RWPE2 (cell line): ENCODE measurements at regions not wholly inside any gene's neighbourhood (a gene's known extent, or its start where the extent isn't known, plus 50 kb on each side); places are given as distances from the start of the nearest gene placed in this dataset.

Experiments used
- ATAC-seq: fragments of 200-7000 bp; cut with Tn5 transposase; 3 replicates; pipeline ENCODE4 v1.9.1; 2021; ENCODE audit warnings: low read depth
- DNase-seq: peaks from one replicate; pipeline ENCODE4 v3.0.0-alpha.2; 2020; ENCODE audit warnings: low spot score
- H3K27ac ChIP-seq: fragments of 450-650 bp; 2 replicates; pipeline ENCODE4 v1.5.1; 2017; ENCODE audit warnings: mild to moderate bottlenecking; ENCODE audit not compliant: poor library complexity, severe bottlenecking
- H3K27me3 ChIP-seq: fragments of 250-450 bp; sonication (Bioruptor Pico); 2 replicates; pipeline ENCODE4 v1.5.1; 2021; ENCODE audit warnings: mild to moderate bottlenecking, moderate library complexity; ENCODE audit not compliant: insufficient read depth, poor library complexity, severe bottlenecking
- H3K36me3 ChIP-seq: fragments of 250-450 bp; sonication (Bioruptor Pico); 2 replicates; pipeline ENCODE4 v1.5.1; 2020; ENCODE audit warnings: low read depth, mild to moderate bottlenecking, moderate library complexity
- H3K4me1 ChIP-seq: fragments of 250-450 bp; sonication (Bioruptor Pico); 2 replicates; pipeline ENCODE4 v1.5.1; 2021; ENCODE audit warnings: mild to moderate bottlenecking, moderate library complexity; ENCODE audit not compliant: insufficient read depth, poor library complexity, severe bottlenecking
- H3K4me3 ChIP-seq: fragments of 250-450 bp; sonication (Bioruptor Pico); 2 replicates; pipeline ENCODE4 v1.5.1; 2021; ENCODE audit warnings: mild to moderate bottlenecking, moderate library complexity; ENCODE audit not compliant: severe bottlenecking
- H3K9me3 ChIP-seq: fragments of 250-450 bp; sonication (Bioruptor Pico); 2 replicates; pipeline ENCODE4 v1.5.1; 2021; ENCODE audit warnings: mild to moderate bottlenecking, moderate library complexity; ENCODE audit not compliant: severe bottlenecking
- TF ChIP-seq, protein P1 (sequence below): fragments of 450-650 bp; IDR thresholded peaks from one replicate; pipeline ENCODE4 v1.5.1; 2017; ENCODE audit warnings: mild to moderate bottlenecking, moderate library complexity; ENCODE audit not compliant: poor library complexity, severe bottlenecking

DNA sequence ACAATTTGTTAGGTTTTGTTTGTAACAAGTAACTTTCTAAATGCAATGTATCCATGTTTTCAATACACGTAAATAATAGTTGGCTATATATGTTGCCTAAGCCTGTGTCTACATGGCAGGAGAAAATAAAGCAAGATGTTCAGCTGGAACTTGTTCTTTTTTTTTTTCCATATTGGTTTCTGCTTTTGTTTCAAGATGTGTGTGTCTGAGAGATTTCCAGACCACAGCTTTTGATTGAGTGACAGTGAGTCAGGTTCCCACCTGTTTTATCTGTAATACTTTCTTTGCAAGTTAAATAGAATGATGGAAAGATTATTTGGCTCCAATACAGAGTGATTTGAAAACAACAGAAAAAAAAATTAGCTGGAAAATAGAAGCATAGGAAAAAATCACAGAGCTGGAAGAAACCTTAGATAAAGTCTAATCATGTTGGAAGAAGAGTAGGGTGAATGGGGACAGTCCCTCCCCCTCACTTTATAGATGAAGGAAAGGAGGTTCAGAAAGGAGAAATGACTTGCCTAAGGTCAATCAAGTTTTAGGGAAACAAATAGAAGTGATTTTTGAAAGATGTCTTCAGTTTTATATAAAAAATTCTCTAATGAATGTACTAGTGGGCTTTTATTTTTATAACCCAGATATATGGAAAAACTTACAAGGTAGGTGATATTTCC, 150.9 kb upstream of the STMND1 start:
- DNase-seq (no peak), ATAC-seq (no peak)
- Histone ChIP-seq H3K27me3 (no peaks in the 10 kb centered on the region), H3K9me3 (no peaks in the 10 kb centered on the region), H3K4me3 (no peak overlapping the region), H3K4me1 (peaks cover 16% of the 10 kb centered on the region), H3K27ac (no peak overlapping the region), H3K36me3 (no peaks in the 10 kb centered on the region)
- TF ChIP-seq, protein P1, sequence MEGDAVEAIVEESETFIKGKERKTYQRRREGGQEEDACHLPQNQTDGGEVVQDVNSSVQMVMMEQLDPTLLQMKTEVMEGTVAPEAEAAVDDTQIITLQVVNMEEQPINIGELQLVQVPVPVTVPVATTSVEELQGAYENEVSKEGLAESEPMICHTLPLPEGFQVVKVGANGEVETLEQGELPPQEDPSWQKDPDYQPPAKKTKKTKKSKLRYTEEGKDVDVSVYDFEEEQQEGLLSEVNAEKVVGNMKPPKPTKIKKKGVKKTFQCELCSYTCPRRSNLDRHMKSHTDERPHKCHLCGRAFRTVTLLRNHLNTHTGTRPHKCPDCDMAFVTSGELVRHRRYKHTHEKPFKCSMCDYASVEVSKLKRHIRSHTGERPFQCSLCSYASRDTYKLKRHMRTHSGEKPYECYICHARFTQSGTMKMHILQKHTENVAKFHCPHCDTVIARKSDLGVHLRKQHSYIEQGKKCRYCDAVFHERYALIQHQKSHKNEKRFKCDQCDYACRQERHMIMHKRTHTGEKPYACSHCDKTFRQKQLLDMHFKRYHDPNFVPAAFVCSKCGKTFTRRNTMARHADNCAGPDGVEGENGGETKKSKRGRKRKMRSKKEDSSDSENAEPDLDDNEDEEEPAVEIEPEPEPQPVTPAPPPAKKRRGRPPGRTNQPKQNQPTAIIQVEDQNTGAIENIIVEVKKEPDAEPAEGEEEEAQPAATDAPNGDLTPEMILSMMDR, result no peak

DNA sequence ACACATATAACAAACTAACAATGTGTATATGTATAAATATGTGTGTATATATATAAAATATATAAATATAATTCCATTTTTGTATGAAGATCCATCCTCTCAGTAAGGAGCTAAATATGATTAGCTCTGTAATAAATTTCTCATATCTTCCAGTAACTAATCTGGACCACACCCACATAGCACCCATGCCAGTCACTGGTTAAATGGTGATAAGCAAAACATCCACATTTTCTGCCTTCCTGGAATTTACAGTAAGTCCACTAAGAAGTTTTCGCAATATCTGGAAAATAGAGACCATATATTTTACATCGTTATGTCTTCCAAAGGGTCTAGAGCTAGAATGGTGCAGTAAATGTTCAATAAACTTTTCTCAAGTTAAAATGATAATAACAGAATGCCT, 151.5 kb upstream of the STMND1 start:
- H3K4me1 ChIP-seq, result peaks cover 16% of the 10 kb centered on the region
- TF ChIP-seq, protein P1, result no peak
- DNase-seq (no peak), ATAC-seq (no peak)
- H3K4me3 ChIP-seq, result no peak overlapping the region
- H3K9me3 ChIP-seq, result no peaks in the 10 kb centered on the region
- no peaks in the 10 kb centered on the region for H3K36me3 ChIP-seq
- no peak overlapping the region for H3K27ac ChIP-seq
- H3K27me3 ChIP-seq, result no peaks in the 10 kb centered on the region

DNA sequence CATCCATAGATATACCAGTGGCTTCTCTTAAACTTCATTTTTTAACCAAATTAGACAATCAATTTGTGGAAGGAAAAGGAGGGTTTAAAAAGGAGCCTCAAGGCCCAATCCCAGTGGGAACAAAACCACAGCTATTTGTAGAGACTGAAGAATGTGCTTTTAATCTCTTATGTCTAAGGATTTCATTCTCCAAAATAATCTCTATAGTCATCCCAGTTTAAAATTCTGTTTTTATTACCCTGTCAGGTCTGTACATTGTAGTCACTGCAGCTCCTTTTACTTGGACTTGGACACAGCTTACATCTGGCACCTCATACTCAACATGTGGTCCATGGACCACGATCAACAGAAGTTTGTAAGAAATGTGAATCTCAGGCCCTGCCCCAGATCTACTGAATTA, 152.1 kb upstream of the STMND1 start:
- H3K27ac ChIP-seq, result no peak overlapping the region
- TF ChIP-seq, protein P1, result no peak

DNA sequence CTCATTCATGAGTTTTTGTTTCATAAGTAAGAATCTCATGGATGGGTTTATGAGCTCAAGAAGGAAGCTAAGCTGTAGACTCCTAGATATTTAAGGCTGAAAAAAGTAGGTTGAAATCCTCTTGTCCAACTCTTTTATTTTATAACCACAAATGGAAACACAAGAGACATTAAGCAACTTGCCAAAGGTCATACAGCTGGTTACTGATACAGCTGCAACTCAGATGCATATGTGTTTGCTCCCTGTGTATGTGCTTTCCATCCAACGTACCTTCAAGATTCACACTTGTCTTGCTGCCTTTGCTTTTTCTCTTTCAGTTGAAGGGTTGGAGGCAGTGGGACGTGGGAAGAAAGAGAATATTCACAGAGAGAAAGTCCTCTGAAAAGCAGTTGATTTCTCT, 153.5 kb upstream of the STMND1 start:
- Histone ChIP-seq H3K4me1 (peaks cover 16% of the 10 kb centered on the region), H3K9me3 (no peaks in the 10 kb centered on the region), H3K4me3 (no peak overlapping the region), H3K27me3 (no peaks in the 10 kb centered on the region), H3K27ac (peak overlapping the region; percentile 72), H3K36me3 (no peaks in the 10 kb centered on the region)
- TF ChIP-seq, protein P1, result no peak
- no peak for DNase-seq
- ATAC-seq, result no peak

More for the DNA sequence above, 152.1 kb upstream of the STMND1 start:
- Histone ChIP-seq H3K36me3 (no peaks in the 10 kb centered on the region), H3K4me1 (peaks cover 16% of the 10 kb centered on the region), H3K4me3 (no peak overlapping the region), H3K27me3 (no peaks in the 10 kb centered on the region), H3K9me3 (no peaks in the 10 kb centered on the region)
- DNase-seq (no peak), ATAC-seq (no peak)

DNA sequence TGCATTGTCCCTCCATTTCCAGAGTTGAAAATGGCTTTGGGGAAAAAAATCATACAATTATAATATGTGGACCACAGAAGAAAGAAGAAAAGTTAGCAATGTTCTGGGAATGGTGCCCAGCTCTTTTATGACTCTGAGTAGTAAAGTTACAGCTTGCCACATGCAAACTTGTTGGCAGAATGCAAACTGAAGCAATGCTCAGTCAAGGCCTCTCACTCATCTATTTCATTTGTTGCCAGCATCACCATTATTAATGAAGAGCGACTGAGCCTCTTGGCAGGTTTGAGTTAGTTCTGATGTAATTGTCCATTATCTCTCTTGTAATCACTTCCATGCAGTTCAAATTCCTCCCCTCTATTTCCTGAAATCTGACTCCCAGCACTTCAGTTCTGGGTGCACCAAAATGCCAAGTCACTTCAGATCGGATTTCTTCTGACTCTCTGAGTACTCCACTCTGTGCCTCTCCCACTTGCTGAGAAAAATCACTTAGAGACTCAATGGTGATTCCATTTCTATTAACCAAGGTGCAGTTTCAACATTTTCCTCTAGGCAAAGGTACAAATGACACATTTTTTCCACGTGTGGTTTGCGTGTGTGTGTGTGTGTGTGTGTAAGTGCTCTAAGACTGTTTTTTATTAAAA, 154.4 kb upstream of the STMND1 start:
- H3K27me3 ChIP-seq, result no peaks in the 10 kb centered on the region
- H3K4me1 ChIP-seq, result peaks cover 16% of the 10 kb centered on the region
- TF ChIP-seq, protein P1, result no peak
- DNase-seq (no peak), ATAC-seq (peak; percentile 97)
- peak overlapping the region; percentile 72 for H3K27ac ChIP-seq
- H3K4me3 ChIP-seq, result no peak overlapping the region
- H3K36me3 ChIP-seq, result no peaks in the 10 kb centered on the region
- H3K9me3 ChIP-seq, result no peaks in the 10 kb centered on the region
